KMS-11 (cell line): ENCODE measurements at regions not wholly inside any gene's neighbourhood (a gene's known extent, or its start where the extent isn't known, plus 50 kb on each side); places are given as distances from the start of the nearest gene placed in this dataset.

ENCODE experiments used
- H2AFZ ChIP-seq: fragments of 200-600 bp; sonication (generic); 2 replicates; pipeline ENCODE4 v1.6.1; 2016; ENCODE audit warnings: antibody characterized with exemption, mixed run types, low read depth
- H3K27ac ChIP-seq: fragments of 200-600 bp; sonication (generic); 2 replicates; pipeline ENCODE4 v1.6.1; 2016; ENCODE audit warnings: mild to moderate bottlenecking, mixed run types
- H3K27me3 ChIP-seq: fragments of 200-600 bp; sonication (generic); 2 replicates; pipeline ENCODE4 v1.6.1; 2017; ENCODE audit warnings: mild to moderate bottlenecking, low read depth, mixed run types, moderate library complexity; ENCODE audit not compliant: insufficient read depth
- H3K36me3 ChIP-seq: fragments of 200-600 bp; sonication (generic); 2 replicates; pipeline ENCODE4 v1.6.1; 2017; ENCODE audit warnings: mild to moderate bottlenecking, mixed run types; ENCODE audit not compliant: insufficient read depth
- H3K4me1 ChIP-seq: fragments of 200-600 bp; sonication (generic); 2 replicates; pipeline ENCODE4 v1.6.1; 2016; ENCODE audit warnings: mild to moderate bottlenecking, low read depth, mixed run types; ENCODE audit not compliant: poor library complexity, severe bottlenecking
- H3K4me2 ChIP-seq: fragments of 200-600 bp; sonication (generic); 2 replicates; pipeline ENCODE4 v1.7.0; 2016; ENCODE audit warnings: mild to moderate bottlenecking, mixed run types
- H3K4me3 ChIP-seq: fragments of 200-600 bp; sonication (generic); IDR thresholded peaks from 2 replicates; pipeline ENCODE4 v1.6.1; 2017; ENCODE audit warnings: low read depth, low read length, mixed read lengths; ENCODE audit not compliant: insufficient read depth
- H3K79me2 ChIP-seq: fragments of 200-600 bp; sonication (generic); 2 replicates; pipeline ENCODE4 v1.6.1; 2016; ENCODE audit warnings: low read depth, mixed run types; ENCODE audit not compliant: insufficient read depth
- H3K9ac ChIP-seq: fragments of 200-600 bp; sonication (generic); 2 replicates; pipeline ENCODE4 v1.6.1; 2016; ENCODE audit warnings: mild to moderate bottlenecking, mixed run types
- H4K20me1 ChIP-seq: fragments of 200-600 bp; sonication (generic); 2 replicates; pipeline ENCODE4 v1.6.1; 2016; ENCODE audit warnings: mild to moderate bottlenecking, mixed run types; ENCODE audit not compliant: insufficient read depth
- TF ChIP-seq, protein P1 (sequence below): fragments of 200-600 bp; sonication (generic); conservative IDR thresholded peaks from 2 replicates; pipeline ENCODE4 v1.6.1; 2017; ENCODE audit warnings: low read depth, mild to moderate bottlenecking, antibody characterized with exemption, low read length, moderate library complexity, mixed read lengths

DNA sequence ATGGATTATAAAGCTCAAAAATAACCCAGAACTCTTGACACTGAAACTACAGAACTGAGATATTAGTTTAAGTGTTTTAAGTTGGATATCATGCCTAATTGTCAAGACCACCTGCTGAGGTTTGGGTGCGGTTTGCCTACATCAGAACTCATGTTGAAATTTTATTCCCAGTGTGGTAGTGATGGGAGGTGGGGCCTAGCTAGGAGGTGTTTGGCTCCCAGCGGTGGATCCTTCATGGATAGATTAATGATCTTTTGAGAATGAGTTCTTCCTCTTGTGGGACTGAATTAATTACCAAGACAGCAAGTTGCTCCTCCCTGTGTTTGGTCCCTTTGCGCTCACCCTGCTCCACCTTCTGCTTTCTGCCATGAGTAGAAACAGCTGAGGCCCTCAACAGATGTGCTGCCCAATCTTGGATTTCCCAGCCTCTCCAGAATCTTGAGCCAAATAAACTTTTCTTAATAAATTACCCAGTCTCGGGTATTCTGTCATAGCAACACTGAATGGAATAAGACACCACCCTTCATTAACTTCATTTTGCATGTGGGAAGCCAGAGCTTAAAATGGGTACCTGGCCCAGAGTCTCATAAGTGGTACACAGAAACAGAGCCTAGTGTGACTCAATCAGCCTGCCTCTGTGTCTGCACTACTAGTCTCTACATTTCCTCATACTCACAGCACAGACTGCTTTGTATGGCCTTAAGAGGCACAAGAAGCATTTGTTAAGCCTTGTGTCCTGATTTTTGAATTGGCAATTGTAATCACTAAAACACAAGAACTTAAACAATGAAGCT lies 158.4 kb downstream of the IBTK start:
- Histone ChIP-seq H3K27ac (no peak overlapping the region), H3K79me2 (no peaks in the 10 kb centered on the region), H3K9ac (no peak overlapping the region), H3K36me3 (no peaks in the 10 kb centered on the region), H3K27me3 (no peaks in the 10 kb centered on the region), H4K20me1 (no peaks in the 10 kb centered on the region), H3K4me1 (no peaks in the 10 kb centered on the region), H3K4me2 (no peak overlapping the region), H2AFZ (no peak overlapping the region), H3K4me3 (no peak overlapping the region)
- TF ChIP-seq, protein P1, sequence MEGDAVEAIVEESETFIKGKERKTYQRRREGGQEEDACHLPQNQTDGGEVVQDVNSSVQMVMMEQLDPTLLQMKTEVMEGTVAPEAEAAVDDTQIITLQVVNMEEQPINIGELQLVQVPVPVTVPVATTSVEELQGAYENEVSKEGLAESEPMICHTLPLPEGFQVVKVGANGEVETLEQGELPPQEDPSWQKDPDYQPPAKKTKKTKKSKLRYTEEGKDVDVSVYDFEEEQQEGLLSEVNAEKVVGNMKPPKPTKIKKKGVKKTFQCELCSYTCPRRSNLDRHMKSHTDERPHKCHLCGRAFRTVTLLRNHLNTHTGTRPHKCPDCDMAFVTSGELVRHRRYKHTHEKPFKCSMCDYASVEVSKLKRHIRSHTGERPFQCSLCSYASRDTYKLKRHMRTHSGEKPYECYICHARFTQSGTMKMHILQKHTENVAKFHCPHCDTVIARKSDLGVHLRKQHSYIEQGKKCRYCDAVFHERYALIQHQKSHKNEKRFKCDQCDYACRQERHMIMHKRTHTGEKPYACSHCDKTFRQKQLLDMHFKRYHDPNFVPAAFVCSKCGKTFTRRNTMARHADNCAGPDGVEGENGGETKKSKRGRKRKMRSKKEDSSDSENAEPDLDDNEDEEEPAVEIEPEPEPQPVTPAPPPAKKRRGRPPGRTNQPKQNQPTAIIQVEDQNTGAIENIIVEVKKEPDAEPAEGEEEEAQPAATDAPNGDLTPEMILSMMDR = no peak

DNA sequence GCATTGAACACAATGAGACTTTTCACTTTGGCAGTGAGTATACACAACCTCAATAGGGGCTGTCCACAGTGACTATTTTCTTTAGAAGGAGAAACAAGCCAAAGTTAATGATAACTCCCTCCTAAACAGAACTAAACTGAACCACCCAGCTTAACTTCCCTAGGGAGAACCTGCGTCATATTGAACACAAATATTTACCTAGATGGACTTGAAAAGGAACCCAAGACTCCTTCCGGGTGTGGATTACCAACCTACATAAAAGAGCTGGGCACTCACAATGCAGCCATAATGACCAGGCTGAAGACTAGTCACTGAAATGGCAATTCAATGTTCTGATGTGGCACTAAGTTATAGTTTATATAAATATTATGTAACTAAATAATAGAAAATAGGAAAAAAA lies 160.6 kb downstream of the IBTK start:
- TF ChIP-seq, protein P1 = no peak
- H2AFZ ChIP-seq = no peak overlapping the region
- H4K20me1 ChIP-seq = no peaks in the 10 kb centered on the region
- no peaks in the 10 kb centered on the region for H3K4me1 ChIP-seq
- H3K4me3 ChIP-seq = no peak overlapping the region
- no peaks in the 10 kb centered on the region for H3K27me3 ChIP-seq
- H3K9ac ChIP-seq = no peak overlapping the region
- H3K4me2 ChIP-seq = no peak overlapping the region
- H3K79me2 ChIP-seq = no peaks in the 10 kb centered on the region
- H3K36me3 ChIP-seq = no peaks in the 10 kb centered on the region
- H3K27ac ChIP-seq = no peak overlapping the region

DNA sequence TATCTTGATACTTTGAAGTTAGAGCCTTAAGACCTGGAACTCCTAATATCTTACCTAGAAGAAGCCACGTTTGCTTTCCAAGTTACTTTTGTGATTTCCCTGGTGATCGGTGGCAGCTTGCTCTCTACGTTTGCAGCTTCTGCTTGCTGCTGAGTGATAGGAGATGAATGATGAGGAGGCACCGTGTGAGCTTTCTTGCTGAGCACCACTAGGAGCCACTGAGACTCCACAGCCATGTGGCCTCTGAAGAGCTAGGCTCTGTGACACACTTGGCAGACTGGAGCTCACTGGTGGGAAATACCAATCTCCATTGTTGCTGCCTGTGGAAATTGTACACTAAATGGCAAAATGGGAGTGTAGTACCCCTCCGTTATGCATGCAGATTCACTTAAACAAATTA lies 161.8 kb downstream of the IBTK start:
- H4K20me1 ChIP-seq = no peaks in the 10 kb centered on the region
- H3K9ac ChIP-seq = no peak overlapping the region
- no peak overlapping the region for H2AFZ ChIP-seq
- no peaks in the 10 kb centered on the region for H3K79me2 ChIP-seq
- TF ChIP-seq, protein P1 = no peak
- H3K27me3 ChIP-seq = no peaks in the 10 kb centered on the region
- no peaks in the 10 kb centered on the region for H3K4me1 ChIP-seq
- H3K27ac ChIP-seq = no peak overlapping the region
- H3K4me2 ChIP-seq = no peak overlapping the region
- H3K36me3 ChIP-seq = no peaks in the 10 kb centered on the region
- no peak overlapping the region for H3K4me3 ChIP-seq

DNA sequence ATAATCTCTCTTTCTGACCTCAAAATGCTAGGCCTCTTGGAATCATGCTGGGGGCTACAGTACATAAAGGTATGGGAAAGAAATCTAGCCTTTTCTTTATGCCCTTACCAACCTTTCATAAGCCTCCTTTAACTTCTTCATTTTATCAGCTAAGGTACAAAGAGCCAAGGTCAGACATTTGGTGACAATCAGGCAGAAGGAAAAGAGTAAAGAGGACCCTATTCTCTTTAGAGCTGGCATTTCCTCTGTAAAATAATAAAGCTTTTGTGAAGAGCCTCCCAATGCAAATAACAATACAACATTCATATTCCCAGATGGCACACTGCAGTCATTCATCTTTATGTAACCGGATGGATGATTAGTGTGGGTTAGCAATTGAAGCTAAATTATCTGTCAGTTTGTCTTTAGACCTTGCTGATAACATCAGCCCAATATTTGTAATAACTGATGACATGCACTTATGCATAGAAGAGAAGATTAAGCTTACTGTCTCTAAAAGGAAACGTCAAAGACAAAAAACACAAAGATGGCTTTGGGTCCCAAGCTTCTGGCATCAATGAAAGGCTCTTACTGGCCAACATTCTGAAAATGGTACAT lies 163.1 kb downstream of the IBTK start:
- H3K4me3 ChIP-seq = no peak overlapping the region
- no peaks in the 10 kb centered on the region for H3K79me2 ChIP-seq
- H2AFZ ChIP-seq = no peak overlapping the region
- no peaks in the 10 kb centered on the region for H3K27me3 ChIP-seq
- no peaks in the 10 kb centered on the region for H4K20me1 ChIP-seq
- H3K36me3 ChIP-seq = no peaks in the 10 kb centered on the region
- no peak overlapping the region for H3K9ac ChIP-seq
- no peaks in the 10 kb centered on the region for H3K4me1 ChIP-seq
- TF ChIP-seq, protein P1 = no peak
- H3K27ac ChIP-seq = no peak overlapping the region
- H3K4me2 ChIP-seq = no peak overlapping the region
